Uterus (tissue), 3 donors: ENCODE measurements at regions not wholly inside any gene's neighbourhood (a gene's known extent, or its start where the extent isn't known, plus 50 kb on each side); places are given as distances from the start of the nearest gene placed in this dataset.
"Not testable (repeated sequence)": the region's sequence is repeated elsewhere in the genome, so short reads cannot be mapped to it uniquely, and the experiment has no call there.

Experiments used
- DNase-seq, 2 donors: peaks; one replicate each; pipeline ENCODE4 v3.0.0-alpha.2; 2019 to 2020
- H3K27ac ChIP-seq, 2 donors: fragments of 200-600 bp; sonication (generic); 1 replicate in 1 of 2; 2 replicates in 1 of 2; pipeline ENCODE4 v1.5.1; 2016 to 2018
- H3K27me3 ChIP-seq, 2 donors: fragments of 200-600 bp; sonication (generic); one replicate each; pipeline ENCODE4 v1.5.1; 2018 to 2019; ENCODE audit warnings: control low read depth in 1 of 2
- H3K36me3 ChIP-seq, 2 donors: fragments of 200-600 bp; sonication (generic); one replicate each; pipeline ENCODE4 v1.5.1; 2019; ENCODE audit warnings: control low read depth in 1 of 2
- H3K4me1 ChIP-seq, 2 donors: fragments of 200-600 bp; sonication (generic); one replicate each; pipeline ENCODE4 v1.5.1; 2018 to 2019; ENCODE audit warnings: control low read depth in 1 of 2
- H3K4me3 ChIP-seq, 2 donors: fragments of 200-600 bp; sonication (generic); 1 replicate in 1 of 2; 2 replicates in 1 of 2; pipeline ENCODE4 v1.5.1; 2018 to 2019; ENCODE audit warnings: mild to moderate bottlenecking in 1 of 2
- H3K9me3 ChIP-seq, 2 donors: fragments of 200-600 bp; sonication (generic); one replicate each; pipeline ENCODE4 v1.5.1; 2019; ENCODE audit warnings: control low read depth in 1 of 2
- POLR2A ChIP-seq, 2 donors: fragments of 450-650 bp; IDR thresholded peaks; one replicate each; pipeline ENCODE4 v1.6.1; 2016; ENCODE audit warnings: antibody characterized with exemption in 2 of 2, mild to moderate bottlenecking in 1 of 2, moderate library complexity in 1 of 2
- intact Hi-C: fragments of 100-400 bp; cut with DNase I; formaldehyde crosslinking; loops from one replicate; pipeline ENCODE4 v1.15.1; 2023; ENCODE audit warnings: low total_unique reads
- TF ChIP-seq, protein P1 (sequence below), 4 experiments: fragments of 200-600 bp in 2 of 4; fragments of 450-650 bp in 2 of 4; sonication (generic) in 2 of 4; IDR thresholded peaks; one replicate each; pipeline ENCODE4 v1.5.1; 2016 to 2019; ENCODE audit warnings: antibody characterized with exemption in 4 of 4, mild to moderate bottlenecking in 2 of 4, moderate library complexity in 1 of 4
- donor health status: DM: yes; HTN: yes; CAD: no.

DNA sequence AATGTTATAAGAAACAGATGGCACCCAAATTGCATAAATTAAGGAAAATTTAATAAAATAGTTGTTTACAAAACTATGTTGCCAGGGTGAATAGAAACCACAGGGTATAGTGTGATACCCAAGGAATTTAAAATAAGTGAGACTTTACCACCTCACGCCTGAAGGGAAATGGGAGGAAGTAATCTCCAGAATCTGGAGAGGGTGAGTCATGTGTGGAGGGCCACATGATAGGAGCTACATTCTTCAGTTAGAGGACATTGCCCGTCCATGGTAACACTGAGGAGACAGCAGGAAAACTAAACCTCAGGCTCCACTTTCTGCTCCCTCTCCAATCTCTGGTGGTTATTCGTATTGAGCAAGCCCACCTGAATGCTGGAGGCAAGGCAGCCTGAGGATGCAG is 97.2 kb upstream of the NXPH2 start:
- Histone ChIP-seq H3K9me3 (no peaks in the 10 kb centered on the region), H3K36me3 (no peaks in the 10 kb centered on the region), H3K27ac (no peak overlapping the region), H3K4me1 (no peaks in the 10 kb centered on the region), H3K4me3 (no peak overlapping the region), H3K27me3 (no peaks in the 10 kb centered on the region)
- no peak for TF ChIP-seq POLR2A (IDR thresholded peaks at IDR 0.05)
- TF ChIP-seq, protein P1, sequence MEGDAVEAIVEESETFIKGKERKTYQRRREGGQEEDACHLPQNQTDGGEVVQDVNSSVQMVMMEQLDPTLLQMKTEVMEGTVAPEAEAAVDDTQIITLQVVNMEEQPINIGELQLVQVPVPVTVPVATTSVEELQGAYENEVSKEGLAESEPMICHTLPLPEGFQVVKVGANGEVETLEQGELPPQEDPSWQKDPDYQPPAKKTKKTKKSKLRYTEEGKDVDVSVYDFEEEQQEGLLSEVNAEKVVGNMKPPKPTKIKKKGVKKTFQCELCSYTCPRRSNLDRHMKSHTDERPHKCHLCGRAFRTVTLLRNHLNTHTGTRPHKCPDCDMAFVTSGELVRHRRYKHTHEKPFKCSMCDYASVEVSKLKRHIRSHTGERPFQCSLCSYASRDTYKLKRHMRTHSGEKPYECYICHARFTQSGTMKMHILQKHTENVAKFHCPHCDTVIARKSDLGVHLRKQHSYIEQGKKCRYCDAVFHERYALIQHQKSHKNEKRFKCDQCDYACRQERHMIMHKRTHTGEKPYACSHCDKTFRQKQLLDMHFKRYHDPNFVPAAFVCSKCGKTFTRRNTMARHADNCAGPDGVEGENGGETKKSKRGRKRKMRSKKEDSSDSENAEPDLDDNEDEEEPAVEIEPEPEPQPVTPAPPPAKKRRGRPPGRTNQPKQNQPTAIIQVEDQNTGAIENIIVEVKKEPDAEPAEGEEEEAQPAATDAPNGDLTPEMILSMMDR (IDR thresholded peaks at IDR 0.05) = no peak
- no peak for DNase-seq
- intact Hi-C loops = no loop called here

DNA sequence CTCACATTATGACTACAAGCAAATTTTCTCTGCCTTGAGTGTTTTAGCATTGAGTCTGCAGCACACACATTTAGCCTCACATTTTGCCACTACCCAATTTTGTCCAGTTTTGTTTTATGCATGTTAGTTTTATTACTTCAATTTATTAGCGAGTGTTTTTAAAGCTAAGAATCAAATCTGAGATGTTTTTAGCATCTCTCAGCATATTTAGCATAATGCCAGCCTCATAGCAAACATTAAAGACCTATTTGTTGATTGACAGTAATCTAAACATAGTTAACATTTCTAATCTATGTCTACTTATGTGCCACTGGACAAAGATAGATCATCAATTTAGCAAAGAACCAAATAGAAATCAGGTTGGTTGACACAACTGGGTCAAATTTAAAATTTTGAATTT is 94.1 kb upstream of the NXPH2 start:
- H3K27me3 ChIP-seq = no peaks in the 10 kb centered on the region
- no peaks in the 10 kb centered on the region for H3K36me3 ChIP-seq
- H3K9me3 ChIP-seq = no peaks in the 10 kb centered on the region
- H3K27ac ChIP-seq = no peak overlapping the region
- H3K4me3 ChIP-seq = no peak overlapping the region
- TF ChIP-seq, protein P1 (IDR thresholded peaks at IDR 0.05) = no peak
- no peak for TF ChIP-seq POLR2A (IDR thresholded peaks at IDR 0.05)
- no peaks in the 10 kb centered on the region for H3K4me1 ChIP-seq
- no peak for DNase-seq
- intact Hi-C loops = no loop called here

DNA sequence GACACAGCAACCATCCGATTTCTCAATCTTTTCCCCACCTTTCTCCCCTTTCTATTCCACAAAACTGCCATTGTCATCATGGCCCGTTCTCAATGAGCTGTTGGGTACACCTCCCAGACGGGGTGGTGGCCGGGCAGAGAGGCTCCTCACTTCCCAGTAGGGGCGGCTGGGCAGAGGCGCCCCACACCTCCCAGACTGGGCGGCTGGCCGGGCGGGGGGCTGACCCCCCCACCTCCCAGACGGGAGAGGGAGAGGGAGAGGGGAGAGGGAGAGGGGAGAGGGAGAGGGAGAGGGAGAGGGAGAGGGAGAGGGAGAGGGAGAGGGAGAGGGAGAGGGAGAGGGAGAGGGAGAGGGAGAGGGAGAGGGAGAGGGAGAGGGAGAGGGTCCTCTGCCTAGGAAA is 91.9 kb upstream of the NXPH2 start:
- intact Hi-C loops, H3K4me1 ChIP-seq, H3K4me3 ChIP-seq: not testable (repeated sequence)

GRCh38 chr2:138871312-138871711 is 91.1 kb upstream of the NXPH2 start:
- H3K27me3 ChIP-seq = no peaks in the 10 kb centered on the region
- H3K4me3 ChIP-seq = no peak overlapping the region
- intact Hi-C loops = no loop called here
- DNase-seq = no peak
- no peak for TF ChIP-seq POLR2A (IDR thresholded peaks at IDR 0.05)
- TF ChIP-seq, protein P1 (IDR thresholded peaks at IDR 0.05) = no peak
- no peak overlapping the region for H3K27ac ChIP-seq
- H3K9me3 ChIP-seq = no peaks in the 10 kb centered on the region
- no peaks in the 10 kb centered on the region for H3K36me3 ChIP-seq
- no peaks in the 10 kb centered on the region for H3K4me1 ChIP-seq

More for the DNA sequence above, 91.9 kb upstream of the NXPH2 start:
- not testable (repeated sequence) for H3K9me3 ChIP-seq, DNase-seq, H3K27ac ChIP-seq, H3K27me3 ChIP-seq, H3K36me3 ChIP-seq

GRCh38 chr2:138867341-138867740 is 87.2 kb upstream of the NXPH2 start:
- Histone ChIP-seq H3K27me3 (no peaks in the 10 kb centered on the region), H3K4me1 (no peaks in the 10 kb centered on the region), H3K36me3 (no peaks in the 10 kb centered on the region), H3K9me3 (no peaks in the 10 kb centered on the region), H3K4me3 (no peak overlapping the region), H3K27ac (no peak overlapping the region)
- intact Hi-C loops = no loop called here
- TF ChIP-seq, protein P1 (IDR thresholded peaks at IDR 0.05) = no peak
- no peak for TF ChIP-seq POLR2A (IDR thresholded peaks at IDR 0.05)
- DNase-seq = no peak

DNA sequence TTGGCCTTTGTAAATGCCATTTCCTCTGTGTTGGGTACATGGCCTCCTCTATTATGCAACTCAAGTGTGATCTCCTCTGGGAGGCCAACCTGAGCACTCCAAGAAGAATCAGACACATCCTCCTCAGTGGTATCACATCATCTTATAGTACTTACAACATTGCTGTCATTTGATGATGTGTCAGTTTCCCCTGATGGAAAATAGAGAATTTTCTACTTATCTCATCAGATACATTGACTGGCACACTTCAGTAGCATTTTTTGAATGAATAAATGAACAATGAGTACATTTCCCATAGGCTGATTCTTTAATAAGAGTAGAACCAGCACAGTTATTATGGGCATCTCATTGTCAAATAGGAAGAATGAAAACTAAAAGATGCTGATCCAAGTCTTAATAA is 86.6 kb upstream of the NXPH2 start:
- TF ChIP-seq, protein P1 (IDR thresholded peaks at IDR 0.05) = no peak
- no peak for TF ChIP-seq POLR2A (IDR thresholded peaks at IDR 0.05)
- intact Hi-C loops = no loop called here
- no peaks in the 10 kb centered on the region for H3K9me3 ChIP-seq
- H3K4me3 ChIP-seq = no peak overlapping the region
- no peaks in the 10 kb centered on the region for H3K36me3 ChIP-seq
- H3K27me3 ChIP-seq = no peaks in the 10 kb centered on the region
- H3K27ac ChIP-seq = no peak overlapping the region
- H3K4me1 ChIP-seq = no peaks in the 10 kb centered on the region
- no peak for DNase-seq
